GM19035 (cell line): ENCODE measurements at regions not wholly inside any gene's neighbourhood (a gene's known extent, or its start where the extent isn't known, plus 50 kb on each side); places are given as distances from the start of the nearest gene placed in this dataset.
A peak's percentile ranks its signal among the peaks of the same experiment; 100 is the strongest.
"Not testable (repeated sequence)": the region's sequence is repeated elsewhere in the genome, so short reads cannot be mapped to it uniquely, and the experiment has no call there.

Experiments used
- ATAC-seq: cut with Tn5 transposase; IDR thresholded peaks from one replicate; pipeline ENCODE4 v1.9.1; 2021; ENCODE audit not compliant: unreplicated experiment

DNA sequence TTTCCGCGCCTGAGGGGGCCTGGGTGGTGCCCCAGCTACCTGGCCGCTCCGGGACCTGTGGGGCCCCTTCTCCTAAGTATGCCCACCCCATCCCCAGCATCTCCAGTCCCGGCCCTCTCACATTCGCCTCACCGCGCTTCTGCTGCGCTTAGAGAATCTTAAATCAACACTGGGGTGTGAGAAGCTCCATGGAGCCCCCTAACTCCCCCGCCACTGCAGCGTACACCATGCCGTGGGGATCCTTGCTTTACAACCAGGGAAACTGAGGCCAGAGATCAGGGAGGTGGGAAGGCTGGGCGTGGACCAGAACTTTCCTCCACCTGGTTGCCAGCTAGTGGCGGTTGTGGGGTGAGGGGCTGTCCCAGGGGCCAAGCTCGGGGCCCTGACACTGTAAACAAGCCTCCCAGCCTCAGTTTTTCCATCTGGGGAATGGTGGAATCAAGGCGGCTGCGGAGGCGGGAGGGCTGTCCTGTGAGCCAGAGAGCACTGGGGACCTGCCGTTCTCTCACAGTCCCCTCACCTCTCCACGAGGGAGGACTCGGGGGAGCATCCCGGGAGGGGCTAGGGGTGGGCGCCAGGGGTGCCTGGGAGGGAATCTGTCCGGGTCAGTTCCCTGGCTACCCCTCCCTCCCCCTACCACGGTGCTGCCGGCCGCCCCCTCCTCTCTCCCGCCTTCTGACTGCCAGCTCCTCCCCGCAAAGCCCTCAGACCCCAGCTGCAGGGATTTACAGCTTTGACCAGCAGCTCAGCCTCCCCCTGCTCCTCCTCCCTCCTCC is 161.2 kb downstream of the C9orf50 start:
- ATAC-seq = no peak

DNA sequence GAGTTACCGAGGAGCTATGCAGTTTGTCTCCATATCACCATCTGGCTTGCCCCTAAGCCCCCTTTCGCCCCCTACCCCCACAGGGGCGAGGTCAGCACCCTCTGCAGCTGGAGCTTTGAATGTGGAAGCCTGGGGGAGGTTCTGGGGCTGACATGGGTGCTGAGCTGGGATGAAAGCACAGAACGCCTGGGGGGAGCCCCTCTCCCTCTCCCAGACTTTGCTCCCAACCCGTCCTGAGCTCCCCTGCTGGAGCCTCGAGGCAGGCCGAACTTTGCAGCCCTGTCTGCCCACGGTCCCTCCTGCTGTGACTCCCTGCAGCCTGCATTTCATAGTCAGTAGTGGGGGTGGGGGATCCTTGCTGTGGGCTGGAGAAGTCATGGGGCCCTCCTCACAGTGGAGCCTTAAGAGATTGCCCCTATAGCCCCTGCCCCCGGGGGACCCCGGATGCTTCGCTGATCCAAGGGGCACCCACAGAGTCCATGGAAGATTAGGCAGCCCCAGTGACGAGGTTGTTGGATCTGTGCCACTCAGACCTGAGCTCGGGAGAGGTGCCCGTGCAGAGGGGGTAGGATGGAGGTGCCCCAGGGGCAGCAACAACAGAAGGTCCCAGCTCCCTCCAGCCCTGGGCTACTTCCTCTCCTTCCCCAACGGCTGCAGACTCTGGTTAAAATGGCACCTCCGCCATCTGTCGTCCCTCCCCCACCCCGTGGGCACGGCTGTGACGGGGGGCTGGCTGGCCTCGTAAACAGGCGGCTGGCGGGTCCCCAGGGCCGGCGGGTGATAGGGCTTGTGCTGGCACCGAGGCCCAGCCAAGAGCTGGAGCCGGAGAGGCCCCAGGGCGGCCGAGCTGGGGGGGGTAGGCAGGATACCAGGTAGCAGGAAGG is 162.0 kb downstream of the C9orf50 start:
- ATAC-seq = no peak

DNA sequence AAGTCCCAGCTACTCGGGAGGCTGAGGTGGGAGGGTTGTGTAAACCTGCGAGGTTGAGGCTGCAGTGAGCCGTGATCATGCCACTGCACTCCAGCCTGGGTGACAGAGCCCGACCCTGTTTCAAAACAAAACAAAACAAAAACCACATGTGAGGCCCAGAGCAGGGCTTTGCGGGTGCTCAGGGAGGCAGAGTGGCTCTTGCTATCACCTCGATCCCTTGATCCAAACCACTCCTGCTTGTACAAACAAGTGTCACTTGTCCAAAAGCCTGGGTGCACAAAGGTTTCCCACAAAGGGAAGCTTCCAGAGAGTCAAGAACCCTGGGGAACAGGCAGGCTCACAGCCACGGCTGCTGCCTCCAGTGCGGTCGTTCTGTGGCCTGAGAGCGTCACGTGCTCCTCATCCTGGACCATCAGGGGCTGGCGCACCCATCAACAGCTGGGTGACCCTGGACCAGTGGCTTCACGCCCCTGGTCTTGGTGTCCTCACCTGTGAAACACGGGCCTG is 162.7 kb downstream of the C9orf50 start:
- ATAC-seq = peak; percentile 50

DNA sequence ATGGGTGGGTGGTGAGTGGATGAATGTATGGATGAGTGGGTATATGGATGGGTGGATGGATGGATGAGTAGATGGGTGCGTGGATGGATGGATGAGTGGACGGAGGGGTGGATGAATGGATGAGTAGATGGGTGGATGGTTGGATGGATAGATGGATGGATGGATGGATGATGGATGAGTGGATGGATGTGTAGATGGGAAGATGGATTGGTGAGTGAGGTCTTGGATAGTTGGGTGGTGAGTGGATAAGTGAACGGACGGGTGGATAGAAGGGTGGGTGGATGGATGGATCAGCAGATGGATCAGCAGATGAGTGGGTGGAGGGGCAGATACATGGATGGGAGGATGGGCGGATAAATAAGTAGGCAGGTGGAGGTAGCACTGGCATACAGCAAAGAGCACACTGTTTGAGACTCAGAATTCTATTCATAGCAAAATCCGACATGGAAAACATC is 163.5 kb downstream of the C9orf50 start:
- no peak for ATAC-seq

DNA sequence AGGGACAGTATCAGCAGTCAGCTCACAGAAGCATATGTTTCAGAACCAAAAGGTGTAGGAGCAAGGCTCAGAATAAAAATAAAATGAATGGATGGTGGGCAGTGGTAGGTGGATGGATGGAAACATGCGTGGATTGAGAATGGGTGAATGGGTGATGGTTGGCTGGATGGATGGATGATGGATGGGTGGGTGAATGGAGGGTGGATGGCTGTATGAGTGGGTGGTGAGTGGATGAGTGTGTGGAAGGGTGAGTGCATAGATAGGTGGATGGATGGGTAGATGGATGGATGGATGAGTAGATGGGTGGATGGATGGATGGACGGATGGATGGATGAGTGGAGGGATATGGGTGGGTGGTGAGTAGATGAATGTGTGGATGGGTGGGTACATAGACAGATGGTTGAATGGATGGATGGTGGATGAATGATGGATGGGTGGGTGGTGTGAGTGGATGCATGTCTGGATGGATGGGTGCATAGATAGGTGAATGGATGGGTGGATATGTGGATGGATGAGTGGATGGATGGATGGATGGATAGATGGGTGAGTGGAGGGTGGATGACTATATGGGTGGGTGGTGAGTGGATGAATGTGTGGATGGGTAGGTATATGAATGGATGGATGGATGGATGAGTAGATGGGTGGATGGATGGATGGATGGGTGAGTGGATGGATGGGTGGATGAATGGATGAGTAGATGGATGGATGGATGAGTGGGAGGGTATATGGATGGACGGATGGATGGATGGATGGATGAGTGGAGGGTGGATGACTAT is 164.2 kb downstream of the C9orf50 start:
- ATAC-seq = no peak

DNA sequence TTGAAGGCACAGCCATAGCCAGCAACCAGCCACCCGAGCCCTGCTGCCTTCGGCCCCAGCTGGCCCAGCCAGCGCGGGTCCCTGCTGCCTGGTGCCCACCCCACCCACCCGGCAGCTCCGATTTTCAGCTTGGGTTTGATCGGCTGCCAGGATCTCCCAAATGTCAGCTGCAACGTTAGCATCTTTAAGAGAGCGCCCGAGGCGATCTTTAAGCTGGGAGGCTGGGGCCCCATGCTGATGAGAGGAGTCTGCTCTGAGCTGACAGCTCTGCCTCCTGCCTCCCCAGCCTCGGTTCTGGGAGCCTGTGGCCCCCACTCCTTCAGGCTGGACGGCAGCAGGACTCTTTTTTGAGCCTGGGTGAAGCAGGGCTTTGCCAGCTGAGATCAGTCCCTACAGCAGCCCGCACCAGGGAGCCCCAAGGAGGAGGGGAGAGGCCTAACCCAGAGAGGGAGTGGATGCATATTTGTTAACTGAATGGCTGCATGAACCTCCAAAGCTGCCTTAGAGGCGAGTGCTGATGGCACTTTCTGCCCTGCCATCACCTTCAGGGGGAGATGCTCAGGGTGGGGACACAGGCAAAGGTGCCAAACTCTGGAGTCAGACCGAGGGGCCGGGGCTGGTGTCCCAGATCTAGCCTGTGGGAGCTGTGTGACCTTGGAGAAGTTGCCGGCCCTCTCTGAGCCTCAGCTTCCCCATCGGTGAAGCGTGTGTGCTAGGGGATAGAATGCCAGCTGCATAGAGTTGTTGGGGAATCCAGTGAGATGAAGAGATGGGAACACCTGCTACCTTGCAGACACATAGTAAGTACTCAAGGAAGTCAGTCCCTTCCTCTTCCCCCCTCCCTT is 165.5 kb downstream of the C9orf50 start:
- ATAC-seq = no peak

DNA sequence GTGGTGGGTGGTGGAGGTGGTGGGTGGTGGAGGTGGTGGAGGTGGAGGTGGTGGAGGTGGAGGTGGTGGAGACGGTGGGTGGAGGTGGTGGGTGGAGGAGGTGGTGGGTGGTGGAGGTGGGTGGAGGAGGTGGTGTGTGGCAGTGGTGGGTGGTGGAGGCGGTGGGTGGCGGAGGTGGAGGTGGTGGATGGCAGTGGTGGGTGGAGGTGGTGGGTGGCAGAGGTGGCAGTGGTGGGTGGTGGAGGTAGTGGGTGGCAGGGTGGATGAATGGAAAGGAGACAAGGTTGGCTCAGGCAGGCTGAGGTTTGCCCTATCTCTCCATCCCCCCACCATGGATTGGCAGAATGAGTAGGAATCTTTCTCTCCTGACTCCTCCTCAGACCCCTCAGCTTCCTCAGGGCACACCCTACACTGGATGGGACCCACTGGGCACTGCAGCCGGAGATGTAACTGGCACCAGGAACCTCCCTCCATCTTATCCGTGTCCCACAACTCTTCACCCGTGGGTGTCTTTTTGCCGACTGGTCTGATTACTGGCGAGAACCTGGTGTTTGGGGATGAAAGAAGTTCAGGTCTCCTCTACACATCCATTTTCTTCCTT is 166.3 kb downstream of the C9orf50 start:
- no peak for ATAC-seq

DNA sequence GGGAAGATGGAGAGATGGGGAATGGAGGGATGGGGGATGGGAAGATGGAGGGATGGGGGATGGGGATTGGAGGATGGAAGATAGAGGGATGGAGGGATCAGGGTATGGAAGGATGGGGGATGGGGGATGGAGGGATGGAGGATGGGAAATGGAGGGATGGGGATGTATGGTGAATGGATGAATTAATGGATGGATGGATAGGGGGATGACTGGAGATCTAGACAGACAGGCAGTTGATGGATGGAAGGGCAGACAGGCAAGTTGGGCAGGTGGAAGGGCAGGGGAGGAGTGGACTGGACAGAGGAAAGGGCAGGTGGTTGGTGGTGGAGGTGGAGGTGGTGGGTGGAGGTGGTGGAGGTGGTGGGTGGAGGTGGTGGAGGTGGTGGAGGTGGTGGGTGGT is 167.2 kb downstream of the C9orf50 start:
- ATAC-seq = no peak

DNA sequence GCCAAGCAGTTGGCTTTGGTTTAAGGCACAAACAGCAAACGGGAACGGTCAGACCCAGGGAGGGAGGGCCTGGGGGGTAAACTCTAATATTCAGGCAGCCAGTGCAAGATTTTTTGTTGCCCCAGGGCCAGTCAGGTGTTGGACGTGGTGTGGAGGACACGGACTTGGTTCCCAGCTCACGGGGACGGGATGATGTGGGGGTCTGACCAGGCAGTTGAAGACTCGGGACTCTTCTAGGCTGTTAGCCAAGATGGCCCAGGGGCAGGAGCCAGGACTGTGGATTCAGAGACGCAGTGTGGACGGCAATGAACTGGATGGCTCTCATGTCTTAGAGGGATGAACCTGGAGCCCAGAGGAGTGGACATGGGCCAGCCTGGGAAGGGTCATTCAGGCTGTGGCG is 169.2 kb downstream of the C9orf50 start:
- ATAC-seq = no peak

DNA sequence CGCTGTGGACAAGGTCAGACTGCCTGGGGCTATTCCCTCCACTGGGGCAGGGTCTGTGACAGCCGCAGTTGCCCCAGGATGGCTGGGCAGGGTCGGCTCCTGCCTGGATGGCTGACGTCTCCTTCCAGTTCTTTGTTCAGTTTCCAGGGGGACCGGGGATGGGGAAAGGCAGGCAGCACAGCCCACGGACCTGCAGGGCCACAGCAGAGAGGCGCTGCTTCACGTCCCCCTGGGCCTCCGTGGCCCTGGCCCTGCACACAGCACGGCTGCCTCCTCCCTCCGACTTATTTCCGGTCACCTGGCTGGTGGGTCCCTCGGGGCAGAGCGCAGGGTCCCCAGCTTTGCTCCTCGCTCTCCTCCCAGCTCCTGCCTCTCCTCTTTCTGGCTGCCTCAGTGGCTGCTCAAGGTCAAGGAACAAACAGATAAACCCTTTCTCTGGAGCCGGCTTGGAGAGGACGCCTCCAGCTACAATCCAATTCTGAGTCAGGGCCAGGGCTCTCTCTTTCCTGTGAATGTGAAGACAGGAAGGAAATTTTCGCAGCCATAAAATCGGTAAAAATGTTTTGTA is 169.7 kb downstream of the C9orf50 start:
- no peak for ATAC-seq

DNA sequence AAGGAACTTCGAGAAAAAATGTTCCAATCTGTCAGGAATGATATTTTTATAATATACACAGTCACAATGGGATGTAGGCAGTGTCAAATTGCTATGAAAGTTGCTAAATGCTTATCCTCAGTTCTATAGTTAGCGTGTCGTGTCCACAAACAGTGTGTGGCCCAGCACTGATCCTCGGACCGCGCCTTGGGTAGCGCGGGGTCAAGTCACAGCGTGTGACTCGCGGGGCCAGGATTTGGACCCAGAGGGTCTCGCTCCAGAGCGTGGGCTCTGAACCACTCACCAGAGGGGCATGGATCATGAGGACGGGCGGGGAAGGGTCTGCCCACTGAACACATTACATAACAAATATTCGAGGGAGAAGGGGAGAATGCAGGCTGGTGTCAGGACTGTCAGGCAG is 171.8 kb downstream of the C9orf50 start:
- no peak for ATAC-seq

DNA sequence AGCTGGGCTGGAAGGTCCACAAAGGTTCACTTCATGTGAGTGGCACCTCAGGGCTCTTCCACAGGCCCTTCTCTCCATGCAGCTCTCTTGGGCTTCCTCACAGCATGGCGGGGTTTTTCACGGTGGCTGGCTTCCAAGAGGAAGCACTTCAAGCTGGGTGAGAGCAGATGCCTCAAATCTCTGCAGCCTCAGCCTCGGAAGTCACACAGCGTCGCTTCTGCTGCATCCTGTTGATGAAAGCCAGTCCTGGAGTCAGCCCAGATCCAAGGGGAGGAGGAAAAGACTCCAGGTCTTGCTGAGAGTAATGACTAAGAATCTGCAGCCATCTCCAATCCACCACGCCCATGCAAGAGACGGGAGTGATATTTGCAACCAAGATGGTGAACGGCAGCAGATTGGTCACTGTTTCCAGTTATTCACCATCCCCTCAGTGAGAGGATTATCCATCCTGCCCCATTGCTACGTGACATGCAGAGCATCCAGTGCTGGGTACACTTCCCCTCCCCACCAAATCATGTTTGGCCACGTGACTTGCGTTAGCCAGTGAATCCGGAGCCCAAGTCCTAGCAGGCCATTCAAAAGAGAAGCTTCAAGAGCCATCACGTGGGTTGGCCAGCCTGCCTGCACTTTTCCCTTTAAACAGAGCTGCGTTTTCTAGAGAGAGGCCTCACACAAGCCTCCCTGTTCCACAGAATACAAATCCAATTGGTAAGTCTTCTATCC is 173.9 kb downstream of the C9orf50 start:
- no peak for ATAC-seq

DNA sequence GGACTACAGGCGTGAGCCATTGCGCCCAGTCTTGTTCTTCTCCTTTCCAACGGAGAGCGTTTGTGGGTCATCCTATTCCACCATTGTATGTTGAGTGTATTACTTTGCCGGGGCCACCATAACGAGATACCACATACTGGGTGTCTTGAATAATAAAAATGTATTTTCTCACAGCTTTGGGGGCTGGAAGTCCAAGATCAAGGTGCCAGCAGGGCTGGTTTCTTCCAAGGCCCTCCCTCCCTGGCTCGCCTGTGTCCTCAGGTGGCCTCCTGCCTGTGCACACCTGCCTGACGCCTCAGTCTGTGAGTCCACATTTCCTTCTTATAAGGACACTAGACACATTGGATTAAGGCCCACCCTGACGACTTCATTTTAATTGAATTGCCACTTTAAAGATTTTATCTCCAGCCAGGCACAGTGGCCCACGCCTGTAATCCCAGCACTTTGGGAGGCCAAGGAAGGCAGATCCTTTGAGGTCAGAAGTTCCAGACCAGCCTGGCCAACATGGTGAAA is 175.1 kb downstream of the C9orf50 start:
- no peak for ATAC-seq

DNA sequence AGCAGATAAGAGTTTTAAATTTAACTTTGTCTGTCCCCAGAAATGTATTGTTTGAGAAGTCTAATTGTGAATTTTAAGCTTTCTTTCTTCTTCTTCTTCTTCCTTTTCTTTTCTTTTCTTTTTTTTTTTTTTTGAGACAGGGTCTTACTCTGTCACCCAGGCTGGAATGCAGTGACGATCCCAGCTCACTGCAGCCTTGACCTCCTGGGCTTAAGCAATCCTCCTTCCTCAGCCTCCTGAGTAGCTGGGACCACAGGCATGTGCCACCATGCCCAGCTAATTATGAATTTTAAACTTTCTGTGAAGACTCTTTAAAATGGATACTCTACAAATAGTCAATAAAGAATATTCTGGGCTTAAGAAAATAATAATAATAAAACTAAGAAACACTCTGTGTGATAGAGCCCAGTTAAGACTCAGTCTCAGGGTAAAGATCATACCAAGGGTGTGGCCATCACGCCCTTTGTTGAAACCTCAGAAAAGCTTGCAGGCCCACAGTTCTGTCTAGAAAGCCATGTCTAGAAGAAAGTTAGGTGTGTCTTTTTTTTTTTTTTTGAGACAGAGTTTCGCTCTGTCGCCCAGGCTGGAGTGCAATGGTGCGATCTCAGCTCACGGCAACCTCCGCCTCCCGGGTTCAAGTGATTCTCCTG is 177.3 kb downstream of the C9orf50 start:
- ATAC-seq = not testable (repeated sequence)

DNA sequence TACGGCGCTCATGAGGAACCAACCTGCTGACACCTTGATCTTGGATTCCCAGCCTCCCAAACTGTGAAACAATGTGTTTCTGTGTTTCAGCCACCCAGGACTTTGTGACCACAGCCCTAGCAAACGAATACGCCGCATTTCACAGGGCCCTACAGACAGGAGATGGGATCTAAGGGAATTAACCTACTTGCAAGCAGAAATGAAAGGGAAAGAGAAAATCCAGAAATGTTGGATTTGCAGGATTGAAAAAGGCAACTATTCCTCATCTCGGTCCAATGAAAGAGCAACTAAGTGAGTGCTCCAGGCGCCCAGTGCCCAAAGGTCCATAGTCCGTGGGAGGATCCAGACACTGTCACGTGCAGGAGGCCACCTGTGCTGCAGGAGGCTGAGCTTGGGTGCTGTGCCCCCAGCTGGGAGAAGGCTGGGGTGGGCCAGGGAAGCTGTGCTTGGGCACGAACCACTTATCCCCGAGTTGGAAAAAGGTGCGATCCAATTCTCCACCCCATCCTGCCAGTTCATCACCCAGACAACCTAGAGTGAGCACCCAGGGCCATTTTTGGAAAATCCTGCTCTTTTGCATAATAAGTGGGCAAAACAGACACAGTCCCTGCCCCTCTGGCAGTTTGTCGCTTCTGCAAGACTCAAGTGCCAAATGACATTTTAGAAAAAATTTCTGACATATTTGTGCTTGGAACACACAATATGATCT is 177.9 kb downstream of the C9orf50 start:
- no peak for ATAC-seq

DNA sequence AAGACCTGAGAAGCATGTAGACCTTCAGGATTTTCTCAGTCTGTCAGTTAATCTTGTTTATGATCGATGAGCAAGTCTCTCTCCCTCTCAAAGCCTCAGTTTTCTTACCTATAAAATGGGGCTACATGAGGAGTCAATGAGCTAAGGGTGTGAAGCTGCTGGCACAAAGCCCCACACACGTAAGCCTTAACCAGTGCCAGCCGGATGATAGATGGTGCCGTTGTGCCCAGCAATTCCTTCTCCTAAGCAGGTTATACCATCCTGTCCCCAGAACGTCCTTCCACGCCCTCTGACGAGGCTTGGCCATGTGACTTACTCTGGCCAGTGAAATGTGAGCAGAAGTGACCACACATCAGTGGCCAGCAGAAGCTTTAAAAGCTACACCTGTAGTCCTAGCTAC is 179.0 kb downstream of the C9orf50 start:
- no peak for ATAC-seq

DNA sequence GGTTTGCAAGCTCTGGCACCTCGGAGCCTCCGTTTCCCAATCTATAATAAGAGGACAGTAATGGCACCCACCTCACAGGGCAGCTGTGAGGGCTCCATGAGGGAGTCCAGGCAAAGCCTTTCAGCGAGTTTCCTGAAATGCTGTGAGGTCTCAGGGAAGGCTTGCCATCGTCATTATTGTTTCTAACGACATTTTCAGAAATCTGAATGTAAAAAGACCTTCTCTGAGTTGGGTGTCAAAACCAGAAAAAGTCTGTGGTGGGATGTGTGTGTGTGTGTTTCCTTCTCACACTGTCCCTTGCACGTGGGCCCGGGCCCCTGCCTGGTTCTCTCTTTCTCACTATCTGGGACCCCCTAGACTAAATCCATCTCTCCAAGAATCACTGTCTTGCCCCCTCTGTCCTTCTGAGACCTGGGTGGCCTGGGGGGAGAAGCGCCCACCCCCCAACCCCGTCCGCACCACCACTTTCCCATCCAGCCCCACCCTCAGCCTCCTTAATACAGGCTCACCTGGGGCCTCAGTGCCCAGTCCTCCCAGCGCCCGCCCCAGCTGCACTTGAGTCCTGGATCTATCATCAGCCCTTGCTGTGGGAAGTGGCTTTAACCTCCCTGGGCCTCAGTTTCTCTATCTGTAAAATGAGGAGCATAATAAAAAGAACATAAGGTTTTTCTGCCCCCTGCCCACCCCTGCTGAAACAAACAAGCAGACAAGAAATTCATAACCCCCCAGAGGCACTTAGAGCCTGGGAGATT is 180.3 kb downstream of the C9orf50 start:
- no peak for ATAC-seq
